ENCODE measurements at regions not wholly inside any gene's neighbourhood (a gene's known extent, or its start where the extent isn't known, plus 50 kb on each side); places are given as distances from the start of the nearest gene placed in this dataset.

DNA sequence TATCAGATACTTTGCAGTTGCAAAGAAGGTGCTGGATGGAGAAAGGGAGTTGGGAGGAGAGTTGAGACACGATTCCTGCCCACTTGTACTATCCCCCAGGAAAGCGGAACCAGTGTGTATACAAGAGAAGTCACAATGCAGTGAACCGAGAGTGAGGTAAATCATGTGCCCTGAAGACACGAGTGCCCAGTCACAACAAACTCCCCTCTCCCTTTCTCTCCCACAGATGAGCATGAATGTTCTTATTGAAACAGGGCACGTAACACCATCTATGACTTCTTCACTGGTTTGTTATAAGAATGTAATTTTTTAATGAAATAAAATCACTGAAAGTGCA, 155.7 kb downstream of the IRS1 start:
- no peak overlapping the region for H3K4me3 ChIP-seq (ENCODE audit: low read depth, low read length, poor library complexity, severe bottlenecking)
- TF ChIP-seq, protein P1, sequence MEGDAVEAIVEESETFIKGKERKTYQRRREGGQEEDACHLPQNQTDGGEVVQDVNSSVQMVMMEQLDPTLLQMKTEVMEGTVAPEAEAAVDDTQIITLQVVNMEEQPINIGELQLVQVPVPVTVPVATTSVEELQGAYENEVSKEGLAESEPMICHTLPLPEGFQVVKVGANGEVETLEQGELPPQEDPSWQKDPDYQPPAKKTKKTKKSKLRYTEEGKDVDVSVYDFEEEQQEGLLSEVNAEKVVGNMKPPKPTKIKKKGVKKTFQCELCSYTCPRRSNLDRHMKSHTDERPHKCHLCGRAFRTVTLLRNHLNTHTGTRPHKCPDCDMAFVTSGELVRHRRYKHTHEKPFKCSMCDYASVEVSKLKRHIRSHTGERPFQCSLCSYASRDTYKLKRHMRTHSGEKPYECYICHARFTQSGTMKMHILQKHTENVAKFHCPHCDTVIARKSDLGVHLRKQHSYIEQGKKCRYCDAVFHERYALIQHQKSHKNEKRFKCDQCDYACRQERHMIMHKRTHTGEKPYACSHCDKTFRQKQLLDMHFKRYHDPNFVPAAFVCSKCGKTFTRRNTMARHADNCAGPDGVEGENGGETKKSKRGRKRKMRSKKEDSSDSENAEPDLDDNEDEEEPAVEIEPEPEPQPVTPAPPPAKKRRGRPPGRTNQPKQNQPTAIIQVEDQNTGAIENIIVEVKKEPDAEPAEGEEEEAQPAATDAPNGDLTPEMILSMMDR (conservative IDR thresholded peaks at IDR 0.05; ENCODE audit: low read depth, low read length): no peak
- TF ChIP-seq EZH2 (IDR thresholded peaks at IDR 0.05; ENCODE audit: borderline replicate concordance, low read depth, low read length, poor library complexity, severe bottlenecking): no peak
- H3K4me1 ChIP-seq (ENCODE audit: insufficient read depth, low read length, poor library complexity, severe bottlenecking): no peaks in the 10 kb centered on the region
- ChIA-PET CTCF (no interaction called here), POLR2A (ENCODE audit: low non-redundant PET) (no interaction called here)
- no peaks in the 10 kb centered on the region for H3K36me3 ChIP-seq (ENCODE audit: insufficient read depth, low read length, poor library complexity, severe bottlenecking)
- H3K27ac ChIP-seq (ENCODE audit: low read depth, low read length, poor library complexity, severe bottlenecking): no peak overlapping the region
- H3K9me3 ChIP-seq (ENCODE audit: low read depth, low read length, poor library complexity, severe bottlenecking): peaks cover 5% of the 10 kb centered on the region
- H3K27me3 ChIP-seq (replicated peaks; ENCODE audit: insufficient read depth, low read depth, low read length, poor library complexity): no peaks in the 10 kb centered on the region
- no TSS peak for BruUV-seq (replicated peaks)
- DNase-seq (ENCODE audit: low spot score): no peak
- intact Hi-C loops (cut with micrococcal nuclease; ENCODE audit: unreplicated experiment): no loop called here

DNA sequence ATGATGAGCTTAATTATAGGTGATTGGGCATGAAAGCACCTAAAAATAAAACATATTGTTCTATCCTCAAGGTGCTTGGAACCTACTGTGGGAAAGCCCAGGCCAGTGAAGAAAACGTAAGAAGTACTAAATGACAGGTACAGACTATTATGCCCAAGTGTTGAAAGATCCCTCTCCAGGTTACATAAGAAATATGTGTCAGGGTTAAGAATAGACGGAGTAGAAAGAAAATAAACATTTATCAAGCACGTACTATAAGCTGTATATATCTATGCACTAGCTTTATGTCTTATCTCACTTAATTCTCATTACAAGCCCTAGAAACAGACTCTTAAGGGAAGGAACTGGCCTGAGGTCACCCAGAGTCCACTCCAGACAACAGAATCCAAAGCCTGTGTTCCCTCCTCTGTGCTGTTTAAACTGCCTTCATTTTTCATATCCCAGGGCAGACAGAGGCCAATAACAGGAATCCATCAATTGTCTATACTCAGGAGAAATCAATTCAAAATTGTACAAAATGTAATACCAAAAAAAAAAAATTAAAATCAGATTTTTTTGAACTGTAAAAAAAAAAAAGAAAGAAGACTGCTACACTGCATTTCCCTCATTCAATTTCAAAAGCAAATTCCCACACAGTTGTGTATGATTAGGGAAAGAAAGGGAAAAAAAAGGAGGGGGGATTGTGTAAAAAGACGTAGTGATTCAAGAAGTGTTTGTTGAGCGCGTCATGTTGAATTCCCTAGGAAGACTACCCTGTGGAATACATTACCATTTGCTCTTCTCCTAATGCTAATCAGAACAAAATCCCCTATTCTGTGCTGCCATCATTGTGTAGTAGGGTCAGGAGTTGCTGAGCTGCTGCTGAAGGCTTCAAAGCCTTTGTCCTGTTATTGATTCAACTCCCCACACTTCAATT, 156.3 kb downstream of the IRS1 start:
- TF ChIP-seq, protein P1 (conservative IDR thresholded peaks at IDR 0.05; ENCODE audit: low read depth, low read length): no peak
- no peak for TF ChIP-seq EZH2 (IDR thresholded peaks at IDR 0.05; ENCODE audit: borderline replicate concordance, low read depth, low read length, poor library complexity, severe bottlenecking)
- H3K9me3 ChIP-seq (ENCODE audit: low read depth, low read length, poor library complexity, severe bottlenecking): peaks cover 4% of the 10 kb centered on the region
- intact Hi-C loops (cut with micrococcal nuclease; ENCODE audit: unreplicated experiment): no loop called here
- CTCF ChIA-PET: no interaction called here
- no peaks in the 10 kb centered on the region for H3K4me1 ChIP-seq (ENCODE audit: insufficient read depth, low read length, poor library complexity, severe bottlenecking)
- no peak for DNase-seq (ENCODE audit: low spot score)
- BruUV-seq (replicated peaks): no TSS peak
- H3K27me3 ChIP-seq (replicated peaks; ENCODE audit: insufficient read depth, low read depth, low read length, poor library complexity): no peaks in the 10 kb centered on the region
- no peaks in the 10 kb centered on the region for H3K36me3 ChIP-seq (ENCODE audit: insufficient read depth, low read length, poor library complexity, severe bottlenecking)
- POLR2A ChIA-PET (ENCODE audit: low non-redundant PET): no interaction called here
- H3K4me3 ChIP-seq (ENCODE audit: low read depth, low read length, poor library complexity, severe bottlenecking): no peak overlapping the region
- H3K27ac ChIP-seq (ENCODE audit: low read depth, low read length, poor library complexity, severe bottlenecking): no peak overlapping the region

- no peak for DNase-seq (ENCODE audit: low spot score)
- no peak for TF ChIP-seq EZH2 (IDR thresholded peaks at IDR 0.05; ENCODE audit: borderline replicate concordance, low read depth, low read length, poor library complexity, severe bottlenecking)
- TF ChIP-seq, protein P1 (conservative IDR thresholded peaks at IDR 0.05; ENCODE audit: low read depth, low read length): no peak
- intact Hi-C loops (cut with micrococcal nuclease; ENCODE audit: unreplicated experiment): no loop called here
- no peak overlapping the region for H3K4me3 ChIP-seq (ENCODE audit: low read depth, low read length, poor library complexity, severe bottlenecking)
- peaks cover 9% of the 10 kb centered on the region for H3K4me1 ChIP-seq (ENCODE audit: insufficient read depth, low read length, poor library complexity, severe bottlenecking)
- H3K27me3 ChIP-seq (replicated peaks; ENCODE audit: insufficient read depth, low read depth, low read length, poor library complexity): no peaks in the 10 kb centered on the region
- peaks cover 4% of the 10 kb centered on the region for H3K9me3 ChIP-seq (ENCODE audit: low read depth, low read length, poor library complexity, severe bottlenecking)
- CTCF ChIA-PET: no interaction called here
- BruUV-seq (replicated peaks): no TSS peak
- POLR2A ChIA-PET (ENCODE audit: low non-redundant PET): no interaction called here
- no peak overlapping the region for H3K27ac ChIP-seq (ENCODE audit: low read depth, low read length, poor library complexity, severe bottlenecking)
- no peaks in the 10 kb centered on the region for H3K36me3 ChIP-seq (ENCODE audit: insufficient read depth, low read length, poor library complexity, severe bottlenecking)
Observed at GRCh38 chr2:226641008-226641407, 158.6 kb downstream of the IRS1 start.

All from A673 (cell line).